Type B pancreatic cell (in vitro differentiated cells): ENCODE measurements at regions not wholly inside any gene's neighbourhood (a gene's known extent, or its start where the extent isn't known, plus 50 kb on each side); places are given as distances from the start of the nearest gene placed in this dataset.

Experiments
- DNase-seq: peaks from one replicate; pipeline ENCODE4 v3.0.0; 2021; ENCODE audit warnings: mixed read lengths; ENCODE audit not compliant: unreplicated experiment; ENCODE audit errors: extremely low spot score
- H3K27ac Mint-ChIP-seq: 2 replicates; pipeline ENCODE4 v1.8.0; 2021; ENCODE audit warnings: mild to moderate bottlenecking, mixed read lengths
- H3K27me3 Mint-ChIP-seq: 2 replicates; pipeline ENCODE4 v1.8.0; 2021; ENCODE audit warnings: mixed read lengths
- H3K36me3 Mint-ChIP-seq: 2 replicates; pipeline ENCODE4 v1.8.0; 2021; ENCODE audit warnings: mixed read lengths
- H3K4me1 Mint-ChIP-seq: one replicate; pipeline ENCODE4 v1.8.0; 2021; ENCODE audit warnings: mixed read lengths; ENCODE audit not compliant: unreplicated experiment
- H3K4me3 Mint-ChIP-seq: 2 replicates; pipeline ENCODE4 v1.8.0; 2021; ENCODE audit warnings: mild to moderate bottlenecking, mixed read lengths
- H3K9me3 Mint-ChIP-seq: 2 replicates; pipeline ENCODE4 v1.8.0; 2021; ENCODE audit warnings: mixed read lengths
- CTCF ChIP-seq: fragments of 200-600 bp; sonication (generic); conservative IDR thresholded peaks from 2 replicates; pipeline ENCODE4 v1.5.0; 2021; ENCODE audit warnings: antibody characterized with exemption, mild to moderate bottlenecking

- H3K9me3 Mint-ChIP-seq = peaks cover 9% of the 10 kb centered on the region
- H3K27me3 Mint-ChIP-seq = no peaks in the 10 kb centered on the region
- H3K27ac Mint-ChIP-seq = no peak overlapping the region
- H3K4me1 Mint-ChIP-seq = no peaks in the 10 kb centered on the region
- no peaks in the 10 kb centered on the region for H3K36me3 Mint-ChIP-seq
- no peak for DNase-seq
- no peak for TF ChIP-seq CTCF
- no peak overlapping the region for H3K4me3 Mint-ChIP-seq
Measured at GRCh38 chr9:31248156-31248555, 1136.3 kb upstream of the ACO1 start.

GRCh38 chr9:31251386-31251785 lies 1133.1 kb upstream of the ACO1 start:
- H3K27me3 Mint-ChIP-seq = no peaks in the 10 kb centered on the region
- no peak for DNase-seq
- no peaks in the 10 kb centered on the region for H3K4me1 Mint-ChIP-seq
- H3K4me3 Mint-ChIP-seq = no peak overlapping the region
- H3K36me3 Mint-ChIP-seq = no peaks in the 10 kb centered on the region
- peaks cover 9% of the 10 kb centered on the region for H3K9me3 Mint-ChIP-seq
- no peak for TF ChIP-seq CTCF
- no peak overlapping the region for H3K27ac Mint-ChIP-seq

GRCh38 chr9:31253800-31254762 lies 1130.4 kb upstream of the ACO1 start:
- Mint-ChIP-seq H3K36me3 (no peaks in the 10 kb centered on the region), H3K27ac (no peak overlapping the region), H3K4me3 (no peak overlapping the region), H3K9me3 (peaks cover 4% of the 10 kb centered on the region), H3K4me1 (no peaks in the 10 kb centered on the region), H3K27me3 (no peaks in the 10 kb centered on the region)
- DNase-seq = no peak
- no peak for TF ChIP-seq CTCF

GRCh38 chr9:31255211-31255610 lies 1129.2 kb upstream of the ACO1 start:
- Mint-ChIP-seq H3K36me3 (no peaks in the 10 kb centered on the region), H3K4me1 (no peaks in the 10 kb centered on the region), H3K27me3 (no peaks in the 10 kb centered on the region), H3K27ac (no peak overlapping the region), H3K4me3 (no peak overlapping the region), H3K9me3 (peaks cover under 1% of the 10 kb centered on the region)
- no peak for DNase-seq
- no peak for TF ChIP-seq CTCF

GRCh38 chr9:31259824-31260223 lies 1124.6 kb upstream of the ACO1 start:
- TF ChIP-seq CTCF = no peak
- Mint-ChIP-seq H3K4me3 (no peak overlapping the region), H3K4me1 (no peaks in the 10 kb centered on the region), H3K9me3 (no peaks in the 10 kb centered on the region), H3K27ac (no peak overlapping the region), H3K27me3 (no peaks in the 10 kb centered on the region), H3K36me3 (no peaks in the 10 kb centered on the region)
- DNase-seq = no peak
